HUES6 (cell line): ENCODE measurements at regions not wholly inside any gene's neighbourhood (a gene's known extent, or its start where the extent isn't known, plus 50 kb on each side); places are given as distances from the start of the nearest gene placed in this dataset.

Experiments
- H3K27ac ChIP-seq: 2 replicates; pipeline ENCODE4 v1.7.0; 2013; ENCODE audit warnings: low read depth, mild to moderate bottlenecking, low read length, inconsistent platforms
- H3K27me3 ChIP-seq: 2 replicates; pipeline ENCODE4 v1.6.1; 2013; ENCODE audit warnings: low read length; ENCODE audit not compliant: control insufficient read depth, insufficient read depth
- H3K36me3 ChIP-seq: 2 replicates; pipeline ENCODE4 v1.6.1; 2013; ENCODE audit warnings: low read length; ENCODE audit not compliant: control insufficient read depth, insufficient read depth
- H3K4me1 ChIP-seq: 2 replicates; pipeline ENCODE4 v1.6.1; 2013; ENCODE audit warnings: low read length; ENCODE audit not compliant: control insufficient read depth, insufficient read depth
- H3K4me3 ChIP-seq: 2 replicates; pipeline ENCODE4 v1.5.1; 2013; ENCODE audit warnings: low read depth, low read length
- H3K9ac ChIP-seq: one replicate; pipeline ENCODE4 v1.6.1; 2013; ENCODE audit warnings: mild to moderate bottlenecking, low read length
- H3K9me3 ChIP-seq: 2 replicates; pipeline ENCODE4 v1.6.1; 2013; ENCODE audit warnings: low read depth, low read length; ENCODE audit not compliant: control insufficient read depth, insufficient read depth

DNA sequence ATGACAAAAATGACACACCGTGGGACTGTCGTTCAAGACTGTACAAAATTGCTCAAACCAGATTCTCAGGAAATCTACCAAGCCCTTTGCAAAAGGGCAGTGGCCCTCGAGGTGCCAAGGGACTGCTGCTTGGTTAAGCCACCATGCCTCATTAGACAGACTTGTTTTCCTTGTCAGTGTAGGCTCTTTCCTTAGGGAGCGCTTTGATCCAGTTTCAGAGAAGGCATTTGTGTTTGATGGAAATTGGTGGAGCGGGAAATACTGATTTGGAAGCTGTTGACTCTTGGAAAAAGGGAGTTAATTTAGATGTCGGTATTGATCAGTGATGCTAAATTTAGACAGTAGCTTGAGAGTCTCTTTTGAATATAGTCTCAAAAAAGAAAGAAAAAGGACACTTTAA is 304.3 kb upstream of the UMPS start:
- Histone ChIP-seq H3K4me1 (peaks cover 3% of the 10 kb centered on the region; the same call in 1 of the 2 replicates), H3K9ac (no peak overlapping the region), H3K4me3 (no peak overlapping the region), H3K9me3 (no peaks in the 10 kb centered on the region), H3K27ac (no peak overlapping the region), H3K36me3 (no peaks in the 10 kb centered on the region), H3K27me3 (no peaks in the 10 kb centered on the region)

DNA sequence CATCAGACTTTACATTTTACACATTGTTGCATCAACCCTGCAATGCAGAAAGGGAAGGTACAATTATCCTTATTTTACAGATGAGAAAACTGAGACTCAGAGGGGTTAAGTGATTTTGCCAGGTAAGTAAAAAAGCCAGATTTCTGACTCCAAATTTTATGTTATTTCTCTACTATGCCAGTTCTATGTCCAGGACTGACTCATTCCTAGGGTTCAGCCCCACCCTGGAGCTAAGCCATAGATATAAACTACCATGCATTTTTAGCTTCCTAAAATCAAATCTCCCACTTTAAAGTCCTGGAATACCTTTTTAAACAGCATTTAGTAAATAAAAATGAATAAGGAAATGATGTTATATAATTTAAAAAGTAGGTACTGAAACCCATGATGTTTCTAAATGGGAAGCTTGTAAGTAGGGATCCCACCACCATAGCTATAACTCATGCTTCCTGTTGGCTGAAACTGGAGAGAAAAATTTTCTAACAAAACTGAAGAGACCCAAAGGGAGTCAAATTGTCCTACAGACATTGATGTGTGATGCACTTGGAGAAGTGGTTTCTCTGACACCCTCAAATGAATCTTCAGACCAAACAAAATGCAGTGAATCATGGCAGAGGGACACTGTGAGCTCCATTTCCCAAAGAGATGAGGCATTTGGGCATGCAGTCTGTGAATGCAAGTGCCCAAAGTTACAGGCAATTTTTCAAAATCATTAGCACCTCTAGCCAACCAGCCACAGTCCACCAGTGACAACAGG is 301.7 kb upstream of the UMPS start:
- no peak overlapping the region for H3K4me3 ChIP-seq
- H3K9me3 ChIP-seq: no peaks in the 10 kb centered on the region
- H3K27me3 ChIP-seq: no peaks in the 10 kb centered on the region
- H3K36me3 ChIP-seq: no peaks in the 10 kb centered on the region
- peaks cover 3% of the 10 kb centered on the region; the same call in 1 of the 2 replicates for H3K4me1 ChIP-seq
- H3K27ac ChIP-seq: no peak overlapping the region
- no peak overlapping the region for H3K9ac ChIP-seq

DNA sequence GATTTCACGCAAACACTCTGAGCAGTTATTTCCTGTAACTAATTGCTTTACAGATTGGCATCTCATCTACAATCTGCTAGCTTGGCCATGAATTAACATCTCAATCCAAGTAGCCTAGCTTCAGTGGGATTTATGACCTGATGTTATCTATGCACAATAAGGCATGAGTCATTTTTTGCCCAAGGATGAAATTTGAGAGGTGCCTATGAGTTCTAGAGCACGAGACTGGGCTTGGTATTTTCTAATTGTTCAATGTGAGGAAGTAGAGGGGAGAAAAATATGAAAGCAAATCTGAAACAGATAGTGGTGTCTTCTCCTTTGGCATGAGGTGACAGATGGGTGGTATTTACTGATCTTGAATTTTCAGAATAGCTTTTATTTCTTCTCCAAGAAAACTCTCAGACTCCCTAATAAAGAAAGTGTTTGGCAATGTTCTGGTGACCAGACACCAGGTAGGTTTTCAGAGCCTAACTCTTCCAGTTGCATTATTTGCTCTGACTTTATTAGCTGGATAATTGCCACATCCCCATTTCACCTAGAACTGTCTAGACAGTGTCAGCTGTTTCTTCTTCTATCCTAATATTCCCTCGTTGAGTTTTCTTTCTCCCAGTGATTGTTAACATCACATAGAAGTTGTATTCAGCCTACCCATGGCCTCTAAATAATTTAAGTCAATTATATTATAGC is 301.0 kb upstream of the UMPS start:
- no peaks in the 10 kb centered on the region for H3K36me3 ChIP-seq
- no peaks in the 10 kb centered on the region for H3K9me3 ChIP-seq
- no peak overlapping the region for H3K4me3 ChIP-seq
- H3K27ac ChIP-seq: no peak overlapping the region
- H3K27me3 ChIP-seq: no peaks in the 10 kb centered on the region
- peaks cover 3% of the 10 kb centered on the region; the same call in 1 of the 2 replicates for H3K4me1 ChIP-seq
- H3K9ac ChIP-seq: no peak overlapping the region

DNA sequence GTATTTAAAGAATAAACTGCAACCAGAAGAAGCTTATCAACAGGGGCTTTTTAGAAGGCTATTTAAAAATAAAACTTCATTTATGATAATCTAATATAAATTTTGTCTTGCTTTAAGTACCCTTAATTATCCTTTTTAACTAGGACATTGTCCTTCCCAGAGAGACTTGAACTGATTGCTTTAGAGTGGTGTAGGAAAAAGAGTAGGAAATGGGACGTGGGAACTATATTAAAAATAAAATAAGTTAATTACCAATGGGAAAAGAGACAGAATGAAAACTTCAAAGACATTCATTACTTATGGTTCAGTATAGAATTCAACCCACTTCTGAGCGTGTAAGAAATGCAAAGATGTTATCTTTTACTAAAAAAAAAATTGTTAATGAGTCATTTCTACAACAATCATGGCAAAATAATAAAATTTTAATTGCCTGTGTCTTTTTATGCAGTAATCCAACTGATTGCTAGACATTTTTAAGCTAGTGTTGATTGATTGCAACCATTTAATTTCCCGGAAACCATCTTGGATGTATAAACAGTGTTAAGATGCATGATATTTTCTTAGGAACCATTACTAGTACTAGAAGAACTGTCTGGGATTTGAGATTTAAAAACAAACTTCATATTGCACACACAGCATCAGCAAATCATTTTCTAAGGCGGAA is 298.8 kb upstream of the UMPS start:
- Histone ChIP-seq H3K27ac (no peak overlapping the region), H3K9ac (no peak overlapping the region), H3K9me3 (no peaks in the 10 kb centered on the region), H3K27me3 (no peaks in the 10 kb centered on the region), H3K4me3 (no peak overlapping the region), H3K36me3 (no peaks in the 10 kb centered on the region), H3K4me1 (peaks cover 3% of the 10 kb centered on the region; the same call in 1 of the 2 replicates)

DNA sequence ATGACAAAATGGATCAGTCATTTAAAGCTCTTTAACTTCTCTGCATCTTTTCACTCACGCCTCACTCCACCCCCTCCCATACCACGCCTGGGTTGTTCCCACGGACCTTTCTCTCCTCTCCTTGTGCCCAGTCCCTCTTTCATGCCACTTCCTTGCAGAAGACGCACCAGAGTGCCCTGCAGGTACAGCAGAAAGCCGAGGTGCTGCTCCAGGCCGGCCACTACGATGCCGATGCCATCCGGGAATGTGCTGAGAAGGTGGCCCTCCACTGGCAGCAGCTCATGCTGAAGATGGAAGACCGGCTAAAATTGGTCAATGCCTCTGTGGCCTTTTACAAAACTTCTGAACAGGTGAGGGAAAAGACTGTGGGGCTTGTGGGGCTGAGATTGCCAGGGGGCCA is 296.1 kb upstream of the UMPS start:
- Histone ChIP-seq H3K27me3 (no peaks in the 10 kb centered on the region), H3K27ac (no peak overlapping the region), H3K9me3 (no peaks in the 10 kb centered on the region), H3K9ac (no peak overlapping the region), H3K36me3 (no peaks in the 10 kb centered on the region), H3K4me1 (peaks cover 8% of the 10 kb centered on the region), H3K4me3 (no peak overlapping the region)

DNA sequence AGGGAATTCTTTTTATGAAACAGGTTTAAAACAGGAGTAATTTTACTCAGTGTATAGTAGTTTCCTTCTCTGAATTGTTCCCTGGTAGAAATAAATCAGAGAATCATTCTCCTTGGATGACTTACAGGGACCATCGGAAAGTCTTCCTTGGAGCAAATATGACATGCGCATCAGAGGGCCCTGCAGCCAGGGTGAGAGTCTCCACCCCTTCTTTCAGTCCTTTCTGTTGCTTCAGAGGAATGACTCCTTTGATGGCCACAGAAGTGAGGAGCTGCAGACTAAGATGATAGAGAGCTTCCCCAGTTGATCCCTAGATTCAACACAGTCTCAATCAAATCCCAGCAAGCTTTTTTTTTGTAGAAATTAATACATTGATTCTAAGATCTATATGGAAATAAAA is 294.8 kb upstream of the UMPS start:
- H3K27ac ChIP-seq: no peak overlapping the region
- H3K9ac ChIP-seq: no peak overlapping the region
- H3K4me3 ChIP-seq: no peak overlapping the region
- H3K27me3 ChIP-seq: no peaks in the 10 kb centered on the region
- H3K4me1 ChIP-seq: peaks cover 15% of the 10 kb centered on the region
- no peaks in the 10 kb centered on the region for H3K36me3 ChIP-seq
- H3K9me3 ChIP-seq: no peaks in the 10 kb centered on the region

DNA sequence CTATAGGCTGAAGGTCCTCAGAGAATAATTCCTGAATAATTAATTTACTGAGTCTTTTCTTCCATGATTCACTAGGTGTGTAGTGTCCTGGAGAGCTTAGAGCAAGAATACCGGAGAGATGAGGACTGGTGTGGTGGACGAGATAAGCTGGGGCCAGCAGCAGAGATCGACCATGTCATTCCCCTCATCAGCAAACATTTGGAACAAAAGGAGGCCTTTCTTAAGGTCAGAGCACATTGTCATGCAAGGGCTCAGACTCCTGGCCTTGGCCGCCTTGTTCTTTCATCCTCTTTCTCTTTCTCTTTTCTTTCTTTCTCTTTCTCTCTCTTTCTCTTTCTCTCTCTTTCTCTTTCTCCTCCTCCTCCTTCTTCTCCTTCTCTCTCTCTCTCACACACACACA is 291.4 kb upstream of the UMPS start:
- Histone ChIP-seq H3K9ac (no peak overlapping the region), H3K4me1 (peaks cover 21% of the 10 kb centered on the region), H3K36me3 (no peaks in the 10 kb centered on the region), H3K9me3 (no peaks in the 10 kb centered on the region), H3K27me3 (no peaks in the 10 kb centered on the region), H3K4me3 (no peak overlapping the region), H3K27ac (no peak overlapping the region)

DNA sequence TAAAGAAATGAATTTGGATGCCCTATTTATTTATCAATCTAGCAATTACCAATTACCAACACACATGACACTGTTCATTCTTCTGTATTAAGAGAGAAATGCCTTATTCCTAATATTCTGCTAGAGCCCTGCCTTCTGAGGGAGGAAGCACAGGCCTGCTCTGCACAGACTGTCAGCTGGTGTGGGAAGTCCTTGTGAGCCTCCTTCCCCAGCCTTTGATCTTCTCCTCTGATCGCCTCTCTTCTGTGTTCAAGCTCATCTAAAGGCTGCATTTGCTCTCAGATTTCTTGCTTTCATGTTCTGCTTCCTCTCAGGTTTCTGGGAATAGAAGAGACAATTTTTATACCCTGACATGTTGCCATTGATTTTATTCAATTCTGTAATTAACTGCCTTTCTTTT is 290.6 kb upstream of the UMPS start:
- H3K36me3 ChIP-seq: no peaks in the 10 kb centered on the region
- no peak overlapping the region for H3K27ac ChIP-seq
- H3K4me1 ChIP-seq: peaks cover 21% of the 10 kb centered on the region
- H3K4me3 ChIP-seq: no peak overlapping the region
- no peaks in the 10 kb centered on the region for H3K9me3 ChIP-seq
- H3K9ac ChIP-seq: no peak overlapping the region
- H3K27me3 ChIP-seq: no peaks in the 10 kb centered on the region

DNA sequence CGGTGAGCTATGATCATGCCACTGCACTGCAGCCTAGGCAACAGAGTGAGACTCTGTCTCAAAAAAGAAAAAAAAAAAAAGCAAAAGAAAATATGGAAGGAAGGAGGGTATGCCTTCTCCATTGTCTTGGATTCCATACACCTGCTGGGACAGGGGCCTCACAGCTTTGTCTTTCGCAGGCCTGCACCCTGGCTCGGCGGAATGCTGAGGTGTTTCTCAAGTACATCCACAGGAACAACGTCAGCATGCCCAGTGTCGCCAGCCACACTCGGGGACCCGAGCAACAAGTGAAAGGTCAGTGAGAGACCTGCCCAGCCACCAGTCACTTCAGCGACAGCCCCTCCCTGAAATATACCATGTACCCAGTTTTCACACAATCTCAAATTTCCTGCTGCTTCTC is 288.5 kb upstream of the UMPS start:
- H3K27me3 ChIP-seq: no peaks in the 10 kb centered on the region
- no peaks in the 10 kb centered on the region for H3K36me3 ChIP-seq
- H3K4me1 ChIP-seq: peaks cover 21% of the 10 kb centered on the region
- H3K4me3 ChIP-seq: no peak overlapping the region
- H3K9me3 ChIP-seq: no peaks in the 10 kb centered on the region
- no peak overlapping the region for H3K9ac ChIP-seq
- H3K27ac ChIP-seq: no peak overlapping the region

DNA sequence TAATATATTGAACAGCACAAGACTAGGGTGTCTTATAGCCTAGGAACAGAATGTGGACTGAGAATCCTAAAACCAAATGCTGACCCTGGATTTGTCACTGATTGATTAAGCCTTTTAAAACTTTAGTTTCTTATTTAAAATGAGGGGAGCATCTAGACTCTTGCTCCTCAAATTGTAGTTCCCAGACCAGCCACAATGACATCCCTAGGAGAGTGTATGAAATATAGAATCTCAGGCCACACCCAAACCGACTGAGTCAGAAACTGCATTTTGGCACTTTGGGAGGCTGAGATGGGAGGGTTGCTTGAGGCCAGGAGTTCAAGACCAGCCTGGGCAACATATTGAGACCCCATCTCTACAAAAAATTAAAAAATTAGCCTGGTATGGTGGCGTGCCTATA is 287.8 kb upstream of the UMPS start:
- H3K36me3 ChIP-seq: no peaks in the 10 kb centered on the region
- peaks cover 21% of the 10 kb centered on the region for H3K4me1 ChIP-seq
- H3K4me3 ChIP-seq: no peak overlapping the region
- no peaks in the 10 kb centered on the region for H3K27me3 ChIP-seq
- H3K27ac ChIP-seq: no peak overlapping the region
- no peak overlapping the region for H3K9ac ChIP-seq
- no peaks in the 10 kb centered on the region for H3K9me3 ChIP-seq

DNA sequence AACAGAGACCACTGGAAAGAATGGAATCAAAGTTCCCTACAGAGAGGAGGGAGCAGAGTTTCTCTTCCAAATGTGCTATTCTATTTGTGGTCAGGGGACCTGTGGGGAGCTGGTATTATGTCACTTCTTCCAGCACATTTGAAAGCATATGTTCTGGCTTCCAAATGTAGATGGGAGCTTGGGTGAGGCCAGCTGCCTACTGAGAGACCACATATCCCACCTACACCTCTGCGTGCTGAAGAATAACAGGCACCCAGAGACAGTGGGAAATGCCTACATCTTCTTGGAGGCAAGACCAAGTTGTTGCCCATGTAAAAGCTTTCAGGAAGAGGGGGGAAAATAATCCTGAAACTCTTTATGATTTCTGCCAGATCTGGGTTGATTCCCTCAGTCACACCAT is 286.8 kb upstream of the UMPS start:
- H3K9me3 ChIP-seq: no peaks in the 10 kb centered on the region
- no peak overlapping the region for H3K4me3 ChIP-seq
- peaks cover 20% of the 10 kb centered on the region for H3K4me1 ChIP-seq
- no peaks in the 10 kb centered on the region for H3K36me3 ChIP-seq
- H3K27ac ChIP-seq: no peak overlapping the region
- H3K27me3 ChIP-seq: no peaks in the 10 kb centered on the region
- no peak overlapping the region for H3K9ac ChIP-seq
